Amygdala (tissue), 56 donors: ENCODE measurements at regions not wholly inside any gene's neighbourhood (a gene's known extent, or its start where the extent isn't known, plus 50 kb on each side); places are given as distances from the start of the nearest gene placed in this dataset.
"Not testable (repeated sequence)": the region's sequence is repeated elsewhere in the genome, so short reads cannot be mapped to it uniquely, and the experiment has no call there.

Experiments
- DNase-seq, 56 donors: peaks; one replicate each; lab custom pipeline; 2025; lab: John Stamatoyannopoulos, UW

DNA sequence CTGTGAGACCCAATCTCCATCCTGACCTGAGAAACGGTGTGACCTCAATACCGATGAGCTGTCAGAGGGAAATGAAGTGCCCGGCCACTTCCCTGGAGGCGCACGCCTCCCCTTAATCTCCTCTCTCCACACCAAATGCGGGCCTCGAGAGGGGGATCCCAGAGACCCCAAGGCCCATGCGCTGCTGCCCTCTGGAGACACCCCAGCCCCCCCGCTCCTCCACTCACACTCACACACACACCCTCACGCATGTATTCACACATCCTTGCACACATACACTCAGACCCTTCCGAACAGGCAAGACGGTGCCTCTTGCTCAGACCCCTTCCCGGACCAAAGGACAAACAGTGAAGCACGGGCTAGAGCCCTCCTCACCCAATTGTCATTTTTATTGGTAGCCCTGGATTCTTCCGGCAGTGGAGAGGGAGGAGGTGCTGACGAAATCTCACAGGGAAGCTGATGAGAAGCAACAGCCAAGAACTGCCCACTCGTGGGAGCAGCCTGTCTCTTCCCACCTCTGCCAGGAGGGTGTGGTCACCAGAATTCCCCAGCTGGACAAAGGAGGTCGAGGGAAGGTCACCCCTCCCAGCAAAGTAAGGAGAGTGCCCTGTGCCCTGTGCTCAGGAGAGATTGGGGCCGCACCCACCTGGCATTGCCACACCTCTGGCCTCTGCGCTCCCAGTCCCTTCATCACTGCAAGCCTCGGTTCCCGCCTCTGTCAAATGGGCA is 136.0 kb upstream of the TNRC6C start:
- DNase-seq = no peak

DNA sequence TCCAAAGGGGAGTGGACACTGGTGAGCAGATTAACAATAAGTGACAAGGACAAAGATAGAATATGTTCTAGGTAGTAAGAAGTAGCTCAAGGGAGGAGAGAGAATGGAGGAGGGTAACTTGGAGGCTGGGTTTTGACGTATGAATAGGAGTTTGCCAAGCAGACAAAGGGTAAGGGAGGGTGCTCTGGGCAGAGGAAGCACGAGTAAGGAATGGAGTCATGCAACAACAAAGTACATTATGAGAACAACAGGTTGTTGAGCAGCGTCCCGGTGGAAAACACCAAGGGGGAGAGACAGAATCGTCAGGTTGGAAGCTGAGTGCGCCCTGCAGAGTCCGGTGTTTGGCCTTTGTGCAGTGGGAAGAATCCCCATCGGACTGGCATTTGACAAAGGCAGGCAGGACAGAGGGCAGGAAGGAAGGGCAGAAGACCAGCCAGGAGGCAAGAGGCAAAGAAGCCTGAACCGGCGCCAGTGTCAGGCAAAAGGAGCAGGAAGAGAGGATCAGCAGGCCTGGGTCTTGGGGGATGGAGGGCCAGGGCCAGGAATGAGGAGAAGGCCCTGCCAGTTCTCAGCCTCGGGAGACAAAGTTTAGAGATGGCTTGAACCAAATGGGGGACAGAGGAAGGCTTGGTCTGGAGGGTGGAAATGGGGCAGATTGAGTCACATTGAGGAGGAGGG is 134.3 kb upstream of the TNRC6C start:
- DNase-seq = no peak

DNA sequence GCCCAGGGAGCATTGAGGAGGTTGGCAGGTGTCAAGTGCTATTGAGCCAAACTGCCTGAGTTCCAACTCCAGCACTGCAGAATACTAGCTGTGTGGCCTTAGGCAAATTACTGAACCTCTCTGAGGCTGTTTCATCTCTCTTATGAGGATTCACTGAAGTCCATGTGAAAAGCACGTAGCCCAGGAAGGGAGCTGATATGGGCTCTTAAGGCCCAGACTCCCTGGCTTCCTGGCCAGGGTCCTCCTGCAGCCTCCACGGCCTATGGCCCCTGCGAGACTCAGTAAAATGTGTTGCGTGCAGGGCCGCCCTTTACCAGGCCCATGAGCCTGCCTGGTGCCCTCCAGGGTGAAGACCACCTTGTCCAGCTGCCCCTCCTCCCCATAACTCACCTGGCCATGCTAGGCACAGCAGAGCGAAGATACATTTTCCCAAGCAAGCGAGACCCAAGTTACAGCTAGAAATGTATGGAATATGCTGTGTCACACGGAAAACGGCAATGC is 133.7 kb upstream of the TNRC6C start:
- no peak for DNase-seq

DNA sequence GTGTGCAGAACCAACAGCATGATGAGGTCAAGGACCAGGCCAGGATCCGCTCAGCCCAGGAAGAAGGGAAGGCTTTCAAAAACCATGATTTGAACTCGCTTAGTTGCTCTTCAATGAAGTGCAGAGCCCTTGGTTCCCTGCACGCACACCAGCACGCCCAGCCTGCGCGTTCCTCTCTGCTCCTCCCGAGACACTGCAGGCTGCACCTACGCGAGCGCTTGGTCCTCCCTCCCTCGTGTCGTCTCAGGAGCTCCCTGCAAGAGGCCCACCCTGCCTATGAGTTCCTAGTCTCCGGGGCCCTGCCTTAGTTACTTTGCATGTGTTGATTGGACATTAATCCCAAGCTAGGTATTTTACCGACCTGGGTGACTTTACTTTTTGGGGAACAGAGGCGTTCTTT is 132.9 kb upstream of the TNRC6C start:
- DNase-seq = no peak

DNA sequence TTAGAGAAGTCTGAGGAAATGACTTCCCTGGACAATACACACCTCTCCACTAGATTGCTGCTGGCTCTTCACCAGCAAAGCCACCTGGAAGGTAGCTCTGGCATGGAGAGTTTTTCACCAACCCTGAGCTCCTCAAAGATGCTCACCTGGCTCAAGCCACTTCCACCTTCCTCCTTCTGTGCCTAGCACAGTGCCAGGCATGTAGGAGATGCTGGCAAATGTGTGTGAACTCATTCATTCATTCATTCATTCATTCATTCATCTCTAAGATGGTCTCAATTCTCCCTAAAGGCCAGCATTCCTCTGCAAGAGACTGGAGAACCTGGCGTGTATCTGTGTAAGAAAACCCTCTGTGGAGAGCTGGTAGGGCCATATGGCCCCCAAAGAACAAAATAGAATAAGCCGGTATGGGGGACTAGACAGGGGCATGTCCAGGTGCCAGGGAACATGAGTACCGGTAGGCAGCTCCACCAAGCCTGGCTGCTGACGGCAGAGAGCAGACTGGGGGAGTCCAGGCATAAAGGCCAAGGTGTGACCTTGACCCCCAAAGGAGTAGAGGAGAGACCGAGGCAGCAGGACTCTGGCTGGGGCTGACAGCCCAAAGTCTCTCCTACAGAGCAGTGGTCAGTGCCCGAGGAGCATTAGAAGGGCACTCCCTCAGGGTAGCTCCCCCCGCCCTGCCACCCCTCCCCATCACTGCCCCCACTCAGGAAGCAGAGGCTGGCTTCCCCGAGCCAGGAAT is 132.2 kb upstream of the TNRC6C start:
- DNase-seq = no peak

DNA sequence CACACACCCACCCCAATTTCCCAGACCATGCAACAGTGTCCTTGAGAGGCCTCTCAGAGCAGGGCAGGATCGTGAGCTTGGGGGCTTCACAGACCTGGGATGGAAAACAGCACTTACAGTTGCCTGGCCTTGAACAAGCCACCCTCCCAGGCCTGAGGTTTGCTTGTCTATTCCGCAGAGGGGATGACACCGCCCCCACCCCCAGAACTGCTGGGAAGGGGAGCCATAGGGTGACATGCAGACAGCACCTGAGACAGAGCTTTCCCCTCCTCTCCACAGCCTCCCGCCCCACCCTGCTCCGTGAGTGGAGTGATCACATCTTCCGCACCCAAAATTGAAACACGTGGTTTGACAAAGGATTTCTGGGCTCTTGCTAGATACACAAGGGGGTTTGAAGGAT is 131.5 kb upstream of the TNRC6C start:
- DNase-seq = no peak

DNA sequence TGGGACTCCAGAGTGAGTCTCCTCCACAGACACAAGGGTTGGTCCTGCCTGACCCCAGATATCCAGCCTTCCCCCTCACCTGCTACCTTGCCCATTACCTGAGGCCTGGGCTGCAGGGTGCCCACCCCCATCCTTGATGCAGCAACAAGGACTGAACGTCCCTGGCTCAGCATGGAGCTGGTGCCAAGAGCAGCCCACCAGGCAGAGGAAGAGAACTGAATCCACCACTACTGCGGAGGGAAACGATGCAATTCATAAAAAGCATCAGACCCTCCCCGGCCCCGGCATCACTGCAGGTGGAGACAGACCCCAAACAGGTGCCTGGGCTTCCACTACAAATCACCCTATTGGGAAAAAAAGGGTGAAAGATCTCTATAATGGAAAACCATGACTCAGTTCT is 131.0 kb upstream of the TNRC6C start:
- no peak for DNase-seq

DNA sequence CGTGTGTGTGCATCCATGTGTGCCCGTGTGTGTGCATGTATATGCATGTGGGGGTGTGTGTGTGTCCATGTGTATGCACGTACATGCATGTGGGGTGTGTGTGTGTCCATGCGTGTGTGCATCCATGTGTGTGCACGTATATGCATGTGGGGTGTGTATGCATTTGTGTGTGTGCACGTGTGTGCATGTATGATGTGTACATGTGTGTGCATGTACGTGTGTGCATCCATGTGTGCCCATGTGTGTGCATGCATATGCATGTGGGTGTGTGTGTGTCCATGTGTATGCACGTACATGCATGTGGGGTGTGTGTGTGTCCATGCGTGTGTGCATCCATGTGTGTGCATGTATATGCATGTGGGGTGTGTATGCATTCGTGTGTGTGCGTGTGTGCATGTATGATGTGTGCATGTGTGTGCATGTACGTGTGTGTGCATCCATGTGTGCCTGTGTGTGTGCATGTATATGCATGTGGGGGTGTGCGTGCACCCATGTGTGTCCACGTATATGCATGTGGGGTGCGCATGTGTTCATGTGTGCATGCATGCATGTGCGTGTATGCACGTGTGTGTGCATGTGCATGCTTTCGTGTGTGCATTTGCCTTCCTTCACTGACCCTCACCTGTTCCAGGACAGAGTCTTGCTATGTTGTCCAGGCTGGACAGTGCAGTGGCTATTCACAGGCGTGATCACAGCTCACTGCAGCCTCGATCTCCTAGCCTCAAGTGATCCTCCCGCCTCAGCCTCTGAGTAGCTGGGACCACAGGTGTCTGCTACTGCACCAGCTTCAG is 129.6 kb upstream of the TNRC6C start:
- no peak for DNase-seq

DNA sequence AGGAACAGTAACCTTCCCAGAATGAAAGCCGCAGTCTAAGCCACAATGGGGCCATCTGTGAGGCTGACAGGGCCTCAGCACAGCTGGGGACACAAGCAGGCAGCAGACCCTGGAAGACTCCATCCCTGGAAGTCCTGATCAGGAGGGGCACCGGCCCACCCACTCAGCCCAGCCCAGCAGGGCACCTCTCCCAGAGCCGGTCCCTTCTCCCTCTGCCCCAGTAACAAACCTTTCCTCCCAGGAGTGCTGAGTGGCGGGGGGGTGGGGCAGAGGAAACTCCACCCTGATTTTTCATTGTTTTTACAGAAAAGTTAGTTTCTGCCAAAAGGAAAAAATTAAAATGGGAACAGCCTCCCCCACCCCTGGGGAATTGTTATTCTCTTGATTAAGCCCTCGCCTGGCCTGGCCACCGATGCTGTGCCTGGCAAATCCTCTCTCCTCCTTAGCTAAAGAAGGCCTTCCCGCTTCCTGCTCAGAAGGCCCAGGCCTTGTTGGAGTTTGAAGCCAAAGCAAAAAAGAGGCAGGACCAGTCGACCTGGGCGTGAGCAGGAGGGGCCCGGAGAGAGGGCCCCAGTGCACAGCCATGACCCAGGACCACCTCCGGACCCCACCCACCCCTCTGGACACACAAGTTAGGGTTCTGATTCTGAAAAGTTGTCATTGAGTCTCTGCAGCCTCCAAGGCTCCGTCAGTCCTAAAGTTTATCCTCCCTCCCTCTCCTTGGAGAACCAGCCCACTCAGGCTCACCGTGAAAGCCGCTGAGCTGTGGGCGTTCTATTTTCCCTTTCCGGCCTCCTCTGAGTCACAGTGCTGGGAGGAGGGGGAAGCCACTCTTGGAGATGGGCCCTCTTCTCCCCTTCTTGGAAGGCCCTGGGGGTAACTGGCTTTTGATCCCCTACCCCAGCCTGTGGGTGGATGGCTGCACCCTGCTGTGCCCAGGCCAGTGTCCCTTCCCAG is 128.4 kb upstream of the TNRC6C start:
- DNase-seq = peak in 17 of 56 donors; percentile 13 to 61 (median 34)

DNA sequence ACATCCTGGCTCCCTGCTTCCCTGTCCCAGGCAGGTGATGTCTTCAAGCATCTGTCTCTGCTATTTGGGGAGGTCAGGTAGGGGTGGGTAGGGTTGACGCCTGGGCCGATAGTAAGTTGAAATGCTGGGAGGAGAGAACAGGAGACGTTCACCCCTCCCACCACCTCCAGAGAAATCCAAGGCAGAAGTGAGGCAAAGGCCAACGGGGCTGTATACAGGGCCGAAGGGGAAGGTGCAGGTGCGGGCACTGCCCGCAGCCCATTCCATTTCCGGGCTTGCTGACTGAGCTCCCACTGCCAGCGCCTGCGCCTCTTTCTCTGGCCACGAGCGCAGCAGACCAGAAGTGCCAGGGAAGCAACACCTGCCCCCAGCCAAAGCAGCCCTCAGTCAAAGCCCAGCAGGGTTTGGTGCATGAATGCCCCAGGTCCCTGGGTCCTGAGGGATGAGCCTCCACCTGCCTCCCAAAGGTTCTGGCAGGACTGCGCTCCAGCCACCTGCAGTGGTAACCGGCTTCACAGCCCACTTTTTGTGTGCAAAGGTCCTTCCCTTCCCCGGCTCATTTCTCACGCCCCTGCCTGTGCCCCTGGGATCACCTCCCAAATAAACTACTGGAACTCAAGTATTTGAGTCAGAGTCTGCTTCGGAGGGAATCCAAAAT is 127.6 kb upstream of the TNRC6C start:
- DNase-seq = no peak

DNA sequence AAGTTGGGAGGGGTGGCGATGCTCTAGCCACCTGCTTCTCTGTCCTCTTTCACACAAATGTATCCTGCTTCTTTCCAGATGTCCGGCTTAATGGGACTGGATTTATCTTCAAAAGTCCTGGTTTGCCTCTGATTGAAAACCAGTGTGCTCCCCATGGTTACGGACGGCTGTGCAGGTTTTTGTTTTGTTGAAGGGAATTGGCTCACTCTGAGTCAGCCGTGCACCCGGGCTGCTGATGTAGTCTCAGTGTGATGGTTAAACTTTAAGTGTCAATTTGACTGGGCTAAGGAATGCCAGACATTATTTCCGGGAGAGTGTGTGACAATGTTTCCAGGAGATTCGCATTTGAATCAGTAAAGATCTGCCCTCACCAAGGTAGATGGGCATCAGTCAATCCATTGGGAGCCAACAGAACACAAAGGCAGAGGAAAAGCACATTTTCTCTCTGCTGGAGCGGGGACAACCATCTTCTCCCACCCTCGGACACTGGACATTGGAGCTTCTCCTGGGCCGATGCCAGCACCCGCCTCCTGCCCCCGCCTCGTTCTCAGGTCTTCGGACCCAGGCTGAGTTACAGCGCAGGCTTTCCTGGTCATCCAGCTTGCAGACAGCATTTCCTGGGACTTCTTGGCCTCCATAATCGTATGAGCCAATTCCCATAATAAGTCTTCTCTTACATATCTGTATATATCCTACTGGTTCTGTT is 126.9 kb upstream of the TNRC6C start:
- peak in 3 of 56 donors; percentile 12 to 41 (median 24) for DNase-seq

DNA sequence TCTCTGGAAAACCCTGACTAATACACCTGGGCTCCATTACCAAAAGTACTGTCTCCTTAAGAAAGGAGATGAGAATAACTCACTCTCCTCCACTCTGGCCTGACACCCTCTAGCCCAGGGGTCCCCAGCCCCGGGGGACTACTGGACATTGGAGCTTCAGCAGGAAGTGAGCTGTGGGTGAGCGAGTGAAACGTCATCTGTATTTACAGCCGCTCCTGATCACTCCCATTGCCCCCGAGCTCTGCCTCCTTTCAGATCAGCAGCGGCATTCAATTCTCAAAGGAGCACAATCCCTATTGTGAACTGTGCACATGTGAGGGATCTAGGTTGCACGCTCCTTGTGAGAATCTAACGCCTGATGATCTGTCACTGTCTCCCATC is 126.3 kb upstream of the TNRC6C start:
- DNase-seq = no peak

DNA sequence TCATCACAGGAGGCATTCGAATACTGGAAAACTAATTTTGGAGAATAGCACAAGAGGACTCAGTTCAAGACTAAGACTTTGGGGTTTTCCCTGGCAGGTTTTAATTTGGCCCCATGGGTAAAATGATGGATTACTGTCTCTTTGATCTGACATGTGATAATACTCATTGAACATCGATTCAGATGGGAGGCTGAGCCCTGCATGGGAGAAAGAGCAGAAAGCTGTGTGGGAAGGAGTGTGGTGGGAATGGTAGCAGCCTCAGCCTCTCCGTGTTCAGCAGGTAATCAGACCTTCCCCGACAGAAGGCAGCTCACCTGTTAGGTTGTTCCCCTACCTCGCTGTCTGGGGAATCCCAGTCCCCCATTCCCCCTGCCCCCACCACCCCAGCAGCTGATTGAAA is 124.7 kb upstream of the TNRC6C start:
- no peak for DNase-seq

DNA sequence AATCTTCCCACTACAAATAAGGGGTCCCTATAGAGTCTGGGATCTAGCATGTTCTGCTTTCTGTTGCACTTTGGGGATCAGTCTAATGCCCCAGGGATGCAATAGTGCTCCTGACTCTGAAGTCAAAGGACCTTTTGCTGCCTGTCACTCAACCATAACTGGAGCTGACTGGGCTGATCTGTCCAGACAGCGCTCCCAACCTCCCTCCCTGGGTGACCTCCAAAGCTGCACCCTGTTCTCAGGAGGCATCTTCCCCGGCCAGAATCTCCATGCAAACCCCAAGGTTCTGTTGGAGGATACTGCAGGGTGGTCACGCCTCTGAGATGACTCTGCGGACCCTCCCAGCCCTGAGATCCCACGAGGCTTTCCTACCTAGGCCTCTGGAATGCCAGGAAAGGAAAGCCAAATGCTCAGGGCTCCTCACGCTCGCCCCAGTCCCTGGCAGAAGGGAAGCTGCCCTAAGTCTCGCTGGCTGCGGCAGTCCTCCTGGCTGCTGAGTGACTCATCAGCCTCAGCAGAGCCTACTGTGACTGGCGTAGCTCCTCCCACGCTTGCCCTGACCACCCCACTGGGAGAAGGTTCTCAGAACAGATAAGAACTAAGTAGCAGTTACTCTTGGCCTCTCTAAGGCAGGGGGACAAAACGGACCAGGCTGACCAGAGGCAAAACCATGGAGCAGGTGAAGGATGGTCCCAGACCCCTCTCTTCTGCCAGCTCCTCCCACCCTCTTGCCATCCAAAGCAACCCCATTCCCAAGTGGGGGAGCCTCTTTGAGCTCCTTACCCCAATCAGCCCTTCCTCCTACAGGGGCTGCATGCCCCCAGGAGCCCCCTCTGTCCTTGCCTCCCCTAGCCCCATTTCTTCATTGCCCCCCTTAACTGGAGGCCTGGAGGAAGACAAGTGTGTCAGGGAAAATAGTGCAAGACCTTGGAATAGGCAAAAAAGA is 124.1 kb upstream of the TNRC6C start:
- peak in 7 of 56 donors; percentile 11 to 36 (median 24) for DNase-seq

DNA sequence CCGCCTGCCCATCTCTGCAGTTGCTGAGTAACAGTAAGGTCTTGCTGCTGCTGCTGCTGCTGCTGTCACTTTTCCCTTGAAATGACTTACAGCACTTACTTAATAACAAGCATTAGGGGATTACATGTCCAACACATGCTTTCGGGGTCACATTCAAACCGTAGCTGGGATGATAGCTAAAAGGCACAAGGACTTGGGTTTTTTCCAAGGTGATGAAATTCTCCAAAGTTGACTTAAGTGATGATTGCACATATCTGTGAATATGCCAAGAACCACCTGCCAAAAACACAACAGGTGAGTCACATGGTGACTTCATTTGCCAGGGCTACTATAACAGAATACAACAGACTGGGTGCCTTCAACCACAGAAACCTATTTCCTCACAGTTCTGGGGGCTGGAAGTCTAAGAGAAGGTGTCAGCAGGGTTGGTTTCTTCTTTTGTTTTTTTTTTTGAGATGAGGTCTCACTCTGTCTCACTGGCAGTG is 121.9 kb upstream of the TNRC6C start:
- DNase-seq = no peak

DNA sequence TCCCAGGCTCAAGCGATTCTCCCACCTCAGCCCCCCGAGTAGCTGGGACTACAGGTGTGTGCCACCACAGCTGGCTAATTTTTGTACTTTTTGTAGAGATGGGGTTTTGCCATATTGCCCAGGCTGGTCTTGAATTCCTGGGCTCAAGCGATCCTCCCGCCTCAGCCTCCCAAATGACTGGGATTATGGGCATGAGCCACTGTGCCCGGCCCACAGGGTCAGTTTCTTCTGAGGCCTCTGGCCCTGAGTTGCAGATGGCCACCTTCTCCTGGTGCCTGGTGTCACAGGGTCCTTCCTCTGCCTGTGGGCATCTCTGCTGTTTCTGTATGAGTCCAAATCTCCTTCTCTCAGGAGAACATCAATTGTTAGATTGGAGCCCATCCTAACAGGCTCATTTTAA is 121.4 kb upstream of the TNRC6C start:
- not testable (repeated sequence) for DNase-seq

DNA sequence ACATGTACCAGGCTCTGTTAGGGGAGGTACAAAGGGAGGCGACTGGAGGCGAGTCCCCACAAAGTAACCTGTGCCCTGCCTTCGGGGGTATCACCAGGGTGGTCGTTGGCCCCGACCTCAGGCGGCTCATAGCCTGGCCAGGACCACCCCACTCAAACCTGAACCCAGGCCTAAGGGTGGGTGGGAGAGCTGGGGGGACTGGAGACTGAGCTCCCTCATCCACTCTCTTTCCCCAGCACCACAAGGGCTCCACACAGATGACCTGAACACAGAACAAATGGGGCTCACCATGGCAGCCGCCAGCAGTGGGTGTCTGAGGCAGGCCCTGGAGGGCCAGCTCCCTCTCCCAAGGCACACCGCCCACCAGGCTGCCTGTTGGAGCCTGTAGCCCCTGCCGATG is 120.6 kb upstream of the TNRC6C start:
- no peak for DNase-seq
